GM18907 (cell line): ENCODE measurements at regions not wholly inside any gene's neighbourhood (a gene's known extent, or its start where the extent isn't known, plus 50 kb on each side); places are given as distances from the start of the nearest gene placed in this dataset.
A peak's percentile ranks its signal among the peaks of the same experiment; 100 is the strongest.

Source experiments
- ATAC-seq: cut with Tn5 transposase; IDR thresholded peaks from one replicate; pipeline ENCODE4 v1.9.1; 2021; ENCODE audit warnings: mild to moderate bottlenecking, moderate library complexity; ENCODE audit not compliant: unreplicated experiment

DNA sequence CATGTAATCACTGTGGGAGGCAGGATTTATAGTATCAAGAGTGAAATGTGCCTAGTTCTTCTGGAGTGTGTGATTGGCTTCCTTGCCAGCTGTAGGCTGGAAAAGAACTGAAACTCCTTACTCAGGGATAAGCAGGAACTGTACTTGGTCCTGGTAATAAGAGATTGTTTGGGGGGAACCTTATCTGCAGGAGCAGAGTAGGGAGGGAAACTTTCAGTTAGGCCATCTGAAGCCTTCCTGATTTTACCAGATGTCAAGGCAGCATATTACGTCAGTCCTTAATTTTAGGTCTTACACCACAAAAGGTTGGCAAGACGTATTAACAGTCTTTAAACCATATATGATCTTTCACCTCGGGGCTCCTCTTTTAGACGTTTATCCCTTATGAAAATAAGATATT, 231.5 kb upstream of the FMR1 start:
- no peak for ATAC-seq

- ATAC-seq: no peak
Observed at GRCh38 chrX:147693511-147693910, 218.2 kb upstream of the FMR1 start.

- ATAC-seq: no peak
Observed at GRCh38 chrX:147699061-147699460, 212.7 kb upstream of the FMR1 start.

GRCh38 chrX:147710301-147710700, 201.4 kb upstream of the FMR1 start:
- ATAC-seq: no peak

- no peak for ATAC-seq
Observed at GRCh38 chrX:147733369-147733768, 178.3 kb upstream of the FMR1 start.

GRCh38 chrX:147735364-147735763, 176.4 kb upstream of the FMR1 start:
- no peak for ATAC-seq

DNA sequence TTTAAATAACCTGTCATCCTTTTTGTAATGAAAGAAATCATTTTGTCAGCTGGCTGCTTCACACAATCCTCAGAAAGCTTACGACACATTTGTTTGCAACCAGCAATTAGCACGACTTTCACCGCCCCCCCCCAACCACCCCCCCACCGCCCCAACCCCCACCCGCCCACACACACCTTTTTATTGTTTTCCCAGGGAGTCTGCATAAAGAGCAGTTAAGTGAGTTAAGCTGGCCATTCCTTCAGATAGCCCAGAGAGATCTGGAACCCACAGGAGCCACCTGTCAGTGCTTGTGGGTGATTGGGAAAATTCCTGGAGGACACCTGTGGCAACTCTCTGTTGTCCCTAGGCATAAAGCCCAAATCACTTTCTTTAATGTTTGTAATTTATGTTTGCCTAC, 175.7 kb upstream of the FMR1 start:
- ATAC-seq: no peak

- ATAC-seq: no peak
Observed at GRCh38 chrX:147737690-147738089, 174.0 kb upstream of the FMR1 start.

GRCh38 chrX:147738265-147738664, 173.5 kb upstream of the FMR1 start:
- ATAC-seq: no peak

- ATAC-seq: no peak
Observed at GRCh38 chrX:147739196-147739595, 172.5 kb upstream of the FMR1 start.

- ATAC-seq: no peak
Observed at GRCh38 chrX:147741776-147742175, 169.9 kb upstream of the FMR1 start.

DNA sequence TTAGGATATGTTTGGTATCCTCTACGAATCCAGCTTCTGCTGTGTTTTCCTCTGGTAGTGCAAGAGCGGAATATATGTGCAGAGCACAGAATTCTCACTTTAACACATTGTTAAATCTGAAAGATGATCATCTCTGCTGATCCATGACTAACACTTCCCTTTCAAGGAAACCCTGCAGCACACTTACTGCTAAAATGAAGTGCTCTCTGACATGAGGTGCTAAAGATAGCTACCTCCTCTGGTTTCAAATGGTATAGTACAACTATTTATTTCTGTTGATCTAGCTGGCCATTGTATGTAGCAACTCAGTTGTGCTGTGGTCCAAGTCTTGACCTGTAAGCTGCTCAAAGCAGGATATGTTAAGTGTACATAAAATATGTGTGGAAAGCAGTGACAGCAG, 162.4 kb upstream of the FMR1 start:
- ATAC-seq: no peak

GRCh38 chrX:147757750-147758149, 154.0 kb upstream of the FMR1 start:
- ATAC-seq: no peak

DNA sequence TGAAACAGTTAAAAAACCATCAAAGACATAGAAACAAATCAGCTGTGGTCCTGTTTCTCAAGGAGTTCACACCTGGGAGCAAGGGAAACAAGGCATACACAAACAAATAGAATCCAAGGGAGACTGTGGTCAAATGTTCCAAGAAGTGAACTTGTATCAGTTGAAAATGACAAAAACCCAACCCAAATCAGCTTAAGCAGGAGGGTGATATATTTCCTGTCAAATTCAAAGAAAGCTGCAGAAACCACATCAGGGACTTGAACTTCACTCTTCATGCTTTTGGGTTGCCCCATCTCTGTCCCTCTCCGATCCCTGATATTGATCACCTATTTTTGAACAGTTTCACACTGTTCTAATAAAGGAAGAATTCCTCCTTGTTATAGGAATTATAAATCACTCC, 148.6 kb upstream of the FMR1 start:
- ATAC-seq: no peak

- ATAC-seq: no peak
Observed at GRCh38 chrX:147764868-147765267, 146.9 kb upstream of the FMR1 start.

DNA sequence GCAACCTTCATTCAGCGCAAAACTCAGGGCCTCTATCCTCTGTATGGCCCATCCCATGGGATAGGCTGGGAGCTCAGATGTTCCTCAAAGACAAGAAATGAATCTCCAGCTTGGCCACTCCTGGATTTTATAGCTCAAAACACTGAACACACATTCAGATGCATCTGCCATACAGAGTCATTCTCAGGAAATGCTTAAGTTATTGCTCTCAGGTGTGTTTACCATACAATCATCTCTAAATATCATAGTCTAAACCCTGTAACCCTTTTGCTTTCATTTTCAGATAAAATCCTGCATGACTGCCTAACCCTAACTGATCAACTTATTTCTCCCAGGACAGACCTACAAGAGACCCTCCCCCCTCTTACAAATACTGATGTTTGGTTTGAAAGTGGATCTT, 140.9 kb upstream of the FMR1 start:
- no peak for ATAC-seq

GRCh38 chrX:147776988-147777387, 134.7 kb upstream of the FMR1 start:
- ATAC-seq: no peak

DNA sequence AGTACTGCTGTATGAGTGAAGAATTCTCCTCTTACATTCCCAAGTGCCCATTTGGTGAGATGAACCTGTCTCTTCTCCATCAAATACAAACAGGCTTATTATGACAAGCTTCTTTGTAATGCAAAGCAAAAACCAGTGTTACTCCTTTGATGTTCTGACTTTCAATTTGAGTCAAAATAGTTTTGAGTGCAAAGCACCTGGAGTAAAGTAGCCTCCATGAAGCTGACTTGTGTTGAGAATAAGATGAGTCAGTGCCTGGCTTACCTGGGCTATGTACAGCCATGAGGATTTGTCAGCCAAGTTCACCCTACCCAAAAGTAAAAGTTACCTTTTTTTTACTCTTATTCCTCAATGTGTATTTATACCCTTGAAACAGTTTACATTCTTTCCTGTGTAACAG, 132.5 kb upstream of the FMR1 start:
- no peak for ATAC-seq

DNA sequence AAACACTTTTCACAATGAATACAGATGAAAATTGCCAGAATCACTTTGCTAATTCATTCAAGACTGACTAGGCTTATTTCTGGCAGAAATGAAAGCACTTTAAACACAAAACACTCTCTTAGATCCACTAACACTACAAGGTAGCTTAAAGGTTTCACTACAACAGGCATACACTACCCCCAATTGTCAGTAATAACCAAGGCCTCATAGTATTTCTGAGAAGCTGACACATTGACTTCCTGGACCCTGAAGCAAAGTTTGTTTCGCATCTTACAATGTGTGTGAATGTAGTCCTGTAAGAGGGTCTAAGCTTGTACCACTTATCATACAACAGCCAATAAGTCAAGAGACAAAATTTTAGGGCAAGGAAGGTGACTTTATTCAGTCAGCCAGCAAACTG, 129.9 kb upstream of the FMR1 start:
- no peak for ATAC-seq

DNA sequence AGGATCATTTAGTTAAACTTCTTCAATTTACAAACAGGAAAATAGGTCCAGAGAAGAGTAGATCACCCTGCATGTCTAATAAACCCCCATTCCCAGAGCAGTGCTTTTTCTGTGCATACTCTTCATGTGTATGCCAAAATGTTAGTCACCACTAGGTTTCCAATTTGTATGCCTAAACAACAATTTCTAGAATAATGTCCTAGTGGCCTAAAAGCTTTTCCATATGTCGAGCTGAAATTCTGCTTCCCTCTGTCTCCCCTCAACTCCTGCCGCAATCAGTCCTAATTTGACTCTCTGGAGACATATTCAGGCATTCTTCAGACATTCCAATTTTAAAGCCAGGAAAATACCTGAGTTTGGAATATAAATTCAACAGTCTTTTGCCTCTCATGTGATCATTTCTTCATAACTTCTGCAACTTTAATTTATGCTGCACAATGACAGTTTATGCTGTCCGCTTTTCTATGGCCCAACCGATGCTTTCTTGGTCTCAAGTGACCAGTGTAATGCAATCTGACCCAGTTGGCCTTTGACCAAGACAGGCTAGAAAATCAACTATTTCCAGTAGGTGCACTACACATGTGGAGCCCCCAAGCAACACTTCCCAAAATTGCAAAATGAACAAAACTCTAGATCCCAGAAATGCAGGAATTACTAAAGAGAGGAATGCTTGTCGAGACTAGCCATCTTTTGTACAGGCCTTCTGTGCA, 122.9 kb upstream of the FMR1 start:
- ATAC-seq: no peak

GRCh38 chrX:147800663-147801062, 111.1 kb upstream of the FMR1 start:
- no peak for ATAC-seq

- peak; percentile 86 for ATAC-seq
Observed at GRCh38 chrX:147803948-147804347, 107.8 kb upstream of the FMR1 start.

DNA sequence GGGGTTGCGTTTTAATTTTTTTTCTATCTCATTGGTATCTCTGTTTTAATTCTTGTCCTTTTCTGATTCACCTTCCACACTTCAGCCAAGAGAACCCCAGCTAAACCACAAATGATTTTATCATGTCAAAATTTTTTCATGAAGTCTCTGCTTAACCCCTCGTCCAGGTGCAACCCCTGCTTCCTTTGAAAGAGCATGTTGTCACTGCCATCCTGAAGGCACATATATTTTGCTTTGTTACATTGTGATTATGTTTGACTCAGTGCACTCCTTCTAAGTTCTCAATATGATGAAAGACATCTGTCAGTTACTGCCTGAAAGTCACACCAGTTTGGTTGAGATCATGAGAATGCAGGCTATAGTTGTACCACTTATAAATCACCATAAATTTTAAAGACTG, 99.9 kb upstream of the FMR1 start:
- ATAC-seq: no peak
